NCI-H2171 treated with DMSO at 0.1 percent for 48 hours (cell line): ENCODE measurements at regions not wholly inside any gene's neighbourhood (a gene's known extent, or its start where the extent isn't known, plus 50 kb on each side); places are given as distances from the start of the nearest gene placed in this dataset.
A peak's percentile ranks its signal among the peaks of the same experiment; 100 is the strongest.
"Not testable (repeated sequence)": the region's sequence is repeated elsewhere in the genome, so short reads cannot be mapped to it uniquely, and the experiment has no call there.

Experiments used
- DNase-seq: peaks from one replicate; lab custom pipeline; 2025; lab: John Stamatoyannopoulos, UW

DNA sequence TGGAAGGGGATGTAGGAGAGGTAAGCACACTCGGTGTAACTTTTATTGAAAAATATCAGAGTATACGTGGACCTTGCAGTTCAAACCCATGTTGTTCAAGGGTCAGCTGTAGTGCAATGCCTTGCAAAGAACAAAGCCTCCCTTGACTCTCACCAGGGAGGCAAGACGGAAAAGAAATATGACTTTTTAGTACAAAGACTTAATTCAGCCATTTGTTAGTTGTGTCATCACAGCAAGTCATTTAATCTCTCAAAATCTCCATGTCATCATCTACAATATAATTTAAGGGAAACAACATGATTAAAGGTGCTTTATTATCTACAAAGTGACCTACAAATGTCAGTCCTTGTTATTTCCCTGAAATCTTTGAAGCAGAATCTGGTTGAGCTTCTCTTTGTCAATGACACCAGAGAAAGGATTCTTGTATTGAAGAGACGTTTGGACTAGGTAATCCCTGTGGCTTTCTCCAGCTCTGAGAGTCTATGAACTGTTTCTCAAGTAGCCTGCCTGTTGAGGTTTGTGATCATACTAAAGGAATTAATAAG lies 502.8 kb downstream of the REEP3 start:
- DNase-seq, result no peak

DNA sequence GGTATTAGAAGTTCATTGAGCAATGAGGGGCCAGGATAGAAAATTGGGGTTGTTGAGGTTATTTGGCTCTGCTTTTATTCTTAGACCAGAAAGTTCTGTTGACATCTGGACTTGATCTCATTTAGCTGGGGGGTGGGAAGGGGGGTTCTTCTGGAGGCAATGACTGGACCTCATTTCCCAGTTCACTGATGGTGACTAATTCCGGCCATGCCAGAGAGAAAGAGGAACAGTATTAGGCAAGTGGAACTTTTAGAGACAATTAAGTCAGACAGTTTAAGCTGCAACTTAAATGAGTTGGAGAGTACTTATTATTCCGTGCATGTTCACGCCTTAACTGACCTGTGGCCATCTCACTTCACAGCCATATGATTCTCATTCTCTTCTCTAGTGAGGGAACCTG lies 512.5 kb downstream of the REEP3 start:
- no peak for DNase-seq

DNA sequence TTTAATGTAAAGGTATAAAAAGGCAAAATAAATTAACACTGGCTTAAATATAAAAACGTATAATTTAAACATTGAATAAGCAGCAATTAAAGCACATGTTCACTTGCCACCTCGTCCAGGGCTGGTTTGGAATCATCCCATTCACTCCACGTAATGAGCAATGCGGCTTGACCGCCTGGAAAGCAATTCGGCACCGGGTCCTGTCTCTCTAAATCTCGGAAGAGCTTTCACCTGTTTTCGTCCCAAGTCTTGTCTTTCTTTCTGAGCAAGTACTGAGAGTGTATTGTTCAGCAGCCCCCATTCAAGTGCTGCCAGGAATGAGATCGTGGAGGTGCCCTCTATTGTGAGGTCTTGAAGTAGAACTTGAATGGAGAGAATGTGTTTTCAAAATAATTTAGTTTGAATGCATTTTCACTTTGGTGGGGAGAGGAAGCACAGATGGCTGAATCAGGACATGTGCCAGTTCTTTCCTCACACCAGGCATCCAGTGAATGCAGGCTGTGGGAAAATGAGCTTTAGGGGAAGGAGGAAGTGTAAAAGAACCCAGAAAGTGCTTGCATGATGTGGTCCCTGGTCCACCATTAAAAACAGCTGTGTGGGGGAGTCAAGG lies 515.2 kb downstream of the REEP3 start:
- DNase-seq, result peak; percentile 11

DNA sequence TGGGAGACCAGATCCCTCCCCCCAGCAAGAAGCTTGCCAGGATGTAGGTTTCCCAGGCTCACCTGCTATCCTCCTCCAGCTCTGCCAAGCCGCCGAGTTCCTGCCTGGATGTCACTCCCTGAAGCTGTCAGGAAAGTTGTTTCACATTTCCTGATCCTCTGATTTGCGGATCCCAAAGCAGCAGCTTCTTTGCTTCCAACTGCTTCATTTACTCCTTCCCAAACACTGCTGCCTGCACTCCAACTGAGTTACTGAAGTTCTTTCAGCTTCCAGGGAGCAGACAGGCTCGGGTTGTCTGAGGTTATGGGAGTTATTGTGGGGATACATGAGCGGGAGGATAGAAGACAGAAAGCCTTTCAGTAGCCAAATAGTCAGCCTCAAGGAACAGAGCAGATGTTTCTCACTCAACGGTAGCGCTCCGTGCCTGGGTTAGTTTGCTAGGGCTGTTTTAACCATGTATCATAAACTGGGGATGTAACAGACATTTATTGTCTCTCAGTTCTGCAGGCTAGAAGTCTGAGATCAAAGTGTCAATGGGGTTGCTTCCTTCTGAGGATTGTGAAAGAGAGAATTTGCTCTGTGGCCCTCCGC lies 516.0 kb downstream of the REEP3 start:
- no peak for DNase-seq

DNA sequence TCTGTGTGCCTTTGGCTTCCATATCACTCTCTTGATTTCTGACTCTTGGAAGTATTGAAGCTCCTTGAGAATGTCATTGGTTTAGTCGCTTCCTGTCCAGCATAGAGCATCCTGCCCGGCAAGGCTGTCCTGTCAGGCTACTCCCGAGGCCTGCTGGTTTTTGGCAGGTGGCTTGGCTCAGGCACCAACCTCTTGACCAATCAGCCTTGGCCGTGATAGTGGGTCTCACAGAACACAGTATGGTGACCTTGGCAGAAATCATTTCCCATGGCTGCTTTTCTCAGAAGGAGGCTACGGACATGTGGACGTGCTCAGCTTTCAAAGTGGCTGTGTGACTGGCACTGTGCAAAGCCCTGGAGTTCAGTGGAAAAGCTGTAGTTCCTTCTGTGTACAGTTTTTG lies 516.9 kb downstream of the REEP3 start:
- no peak for DNase-seq

DNA sequence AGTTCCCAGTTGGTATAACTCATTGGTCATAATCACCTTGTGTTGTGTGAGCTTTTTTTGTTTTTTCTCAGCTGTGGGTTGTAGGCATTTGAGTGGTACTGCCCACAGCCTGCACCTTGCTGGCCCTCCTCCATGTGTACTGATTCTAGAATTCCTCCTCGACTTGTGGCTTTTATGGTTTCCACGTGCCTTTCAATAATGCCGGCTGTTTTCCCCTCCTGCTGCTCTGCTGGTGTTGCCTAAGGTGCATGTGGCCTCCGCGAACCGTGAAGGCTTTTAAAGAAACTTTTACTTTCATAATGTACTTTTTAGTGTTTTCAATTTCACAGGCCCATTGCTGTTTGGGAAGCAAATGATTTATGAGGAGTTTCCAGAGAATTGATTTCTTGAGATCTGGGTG lies 518.0 kb downstream of the REEP3 start:
- no peak for DNase-seq

DNA sequence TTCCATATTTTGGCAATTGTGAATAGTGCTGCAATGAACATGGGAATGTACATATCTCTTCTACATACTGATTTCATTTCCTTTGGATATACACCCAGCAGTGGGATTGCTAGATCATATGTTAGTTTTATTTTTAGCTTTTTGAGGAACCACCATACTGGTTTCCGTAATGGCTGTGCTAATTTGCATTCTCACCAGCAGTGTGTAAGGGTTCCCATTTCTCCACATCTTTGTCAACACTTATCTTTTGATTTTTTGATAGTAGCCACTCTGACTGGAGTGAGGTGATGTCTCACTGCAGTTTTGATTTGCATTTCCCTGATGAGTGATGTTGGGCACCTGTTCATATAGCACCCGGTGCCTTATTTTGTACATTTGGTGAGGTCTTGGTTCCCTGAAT lies 519.6 kb downstream of the REEP3 start:
- no peak for DNase-seq

DNA sequence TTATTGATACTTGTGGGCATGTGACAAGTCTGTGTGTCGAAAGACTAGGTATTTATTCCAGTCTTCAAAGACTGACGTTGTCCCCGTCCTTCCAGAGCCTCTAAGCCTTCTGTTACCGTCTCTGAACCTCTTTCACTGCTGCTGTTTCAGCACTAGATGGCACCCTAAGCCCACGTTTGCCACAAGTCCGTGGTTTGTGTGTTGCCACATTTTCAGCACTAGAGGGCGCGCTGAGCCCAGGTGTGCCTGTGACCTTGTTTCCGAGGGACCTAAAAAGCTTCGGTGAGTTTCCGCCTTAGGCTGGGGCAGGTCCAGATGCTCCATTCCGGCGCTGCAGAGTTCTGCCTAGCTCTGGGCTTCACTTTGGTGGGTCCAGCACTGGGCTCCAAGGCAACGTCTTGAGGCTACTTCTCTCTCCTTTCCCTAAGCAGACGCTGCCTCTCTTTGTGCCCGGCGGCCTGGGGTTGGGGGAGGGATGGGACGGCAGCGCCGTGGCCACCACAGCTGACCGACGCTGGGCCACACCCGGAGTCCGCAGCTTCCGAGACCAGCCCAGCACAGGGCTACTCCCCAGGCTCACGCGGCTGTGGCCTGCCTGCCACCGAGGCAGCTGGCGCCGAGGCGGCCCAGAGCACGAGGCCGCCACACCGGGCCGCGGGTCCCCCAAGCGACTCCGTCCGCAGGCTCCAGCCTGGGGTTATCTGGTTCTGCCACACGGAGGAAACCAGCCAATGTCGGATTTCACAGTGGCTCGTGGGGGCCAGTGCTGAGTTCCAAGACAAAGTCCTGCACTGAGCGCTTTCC lies 520.2 kb downstream of the REEP3 start:
- peak; percentile 69 for DNase-seq

DNA sequence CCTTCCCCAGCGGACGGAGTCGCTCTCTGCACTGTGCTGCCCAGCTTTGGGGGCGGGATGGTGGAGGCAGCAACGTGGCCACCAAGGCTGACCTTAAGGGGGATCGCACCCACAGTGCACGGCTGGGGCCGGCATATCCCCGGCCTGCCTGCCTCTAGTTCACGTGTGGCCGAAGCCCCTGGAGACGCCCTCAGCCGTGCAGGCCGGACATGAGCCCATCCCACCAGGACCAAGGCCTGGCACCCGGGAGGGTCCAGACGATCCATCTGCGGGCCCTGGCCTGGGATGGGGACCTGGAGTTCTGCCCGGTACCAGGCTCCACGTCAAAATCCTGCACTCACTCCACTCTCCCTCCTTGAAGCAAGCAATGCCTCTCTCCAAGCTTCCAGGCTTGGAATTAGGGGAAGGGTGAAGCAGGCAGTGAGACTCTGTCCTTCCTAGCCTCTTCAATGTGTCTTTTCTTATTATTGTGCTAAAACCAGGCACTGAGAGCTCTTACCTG lies 520.8 kb downstream of the REEP3 start:
- DNase-seq, result no peak

DNA sequence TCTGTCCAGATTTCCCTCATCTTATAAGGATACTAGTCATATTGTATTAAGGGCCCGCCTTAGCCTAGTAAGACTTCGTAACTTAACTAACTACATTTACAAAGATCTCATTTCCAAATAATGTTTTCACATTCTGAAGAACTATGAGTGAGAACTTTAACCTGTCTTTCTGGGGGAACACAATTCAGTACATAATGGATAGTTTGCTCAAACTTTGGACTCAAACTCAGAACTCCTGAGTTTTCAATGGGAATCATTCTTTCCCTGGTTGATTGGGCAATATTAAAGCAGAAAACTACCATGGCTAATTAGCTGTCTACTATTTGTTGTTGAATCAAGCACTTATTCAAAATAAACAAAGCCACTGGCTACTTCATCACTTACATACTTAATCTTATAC lies 522.9 kb downstream of the REEP3 start:
- DNase-seq, result no peak

DNA sequence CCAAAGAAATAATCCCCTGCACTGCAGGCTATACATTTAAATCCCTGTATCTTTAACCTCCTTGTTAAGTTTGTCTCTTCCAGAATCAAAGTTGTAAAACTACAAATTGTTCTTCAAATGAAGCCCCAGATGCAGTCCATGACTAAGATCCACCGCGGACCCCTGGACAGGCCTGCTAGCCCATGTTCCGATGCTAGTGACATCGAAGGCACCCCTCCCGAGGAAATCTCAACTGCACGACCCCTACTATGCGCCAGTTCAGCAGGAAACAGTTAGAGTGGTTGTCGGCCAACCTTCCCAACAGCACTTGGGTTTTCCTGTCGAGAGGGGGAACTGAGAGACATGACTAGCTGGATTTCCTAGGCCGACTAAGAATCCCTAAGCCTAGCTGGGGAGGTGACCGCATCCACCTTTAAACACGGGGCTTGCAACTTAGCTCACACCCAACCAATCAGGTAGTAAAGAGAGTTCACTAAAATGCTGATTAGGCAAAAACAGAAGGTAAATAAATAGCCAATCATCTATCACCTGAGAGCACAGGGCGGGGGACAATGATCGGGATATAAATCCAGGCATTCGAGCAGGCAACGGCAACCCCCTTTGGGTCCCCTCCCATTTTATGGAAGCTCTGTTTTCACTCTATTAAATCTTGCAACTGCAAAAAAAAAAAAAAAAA lies 523.9 kb downstream of the REEP3 start:
- DNase-seq, result not testable (repeated sequence)

DNA sequence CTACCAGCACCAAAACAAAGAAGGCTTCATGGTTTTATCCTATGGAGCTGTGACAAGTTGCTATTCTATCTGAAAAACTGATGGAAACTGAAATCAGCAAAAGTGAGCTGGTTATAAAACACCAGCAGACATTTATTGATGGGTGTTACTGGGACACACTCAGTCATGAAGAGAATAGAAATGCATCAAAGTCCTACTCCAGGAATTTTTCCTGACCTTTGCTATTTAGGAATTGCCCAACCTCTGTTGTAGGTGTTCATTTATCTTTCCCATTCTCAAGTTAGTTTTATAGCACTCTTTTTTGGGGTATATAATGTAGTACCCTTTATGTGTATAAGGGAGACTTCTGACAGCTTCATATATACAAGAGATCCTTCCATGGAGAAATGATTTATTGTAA lies 533.2 kb downstream of the REEP3 start:
- DNase-seq, result no peak

DNA sequence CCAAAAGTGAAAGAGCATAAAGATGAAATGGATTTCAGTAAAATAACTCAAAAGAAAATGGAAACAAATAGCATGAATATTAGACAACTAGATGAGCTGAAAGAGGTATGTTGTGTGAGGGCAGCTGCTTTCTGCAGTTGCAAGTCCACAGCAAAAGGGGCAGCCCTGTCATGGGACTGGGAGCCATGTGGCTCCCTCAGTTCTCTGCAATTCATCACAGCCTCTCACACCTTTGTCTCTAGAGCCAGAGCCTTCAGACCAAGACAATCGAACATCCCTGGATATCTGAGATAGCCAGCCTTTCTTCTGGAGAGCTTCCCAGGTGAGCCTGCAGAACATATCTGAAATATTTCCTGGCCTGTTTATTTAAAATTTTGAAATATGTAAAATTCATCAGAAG lies 538.7 kb downstream of the REEP3 start:
- no peak for DNase-seq

DNA sequence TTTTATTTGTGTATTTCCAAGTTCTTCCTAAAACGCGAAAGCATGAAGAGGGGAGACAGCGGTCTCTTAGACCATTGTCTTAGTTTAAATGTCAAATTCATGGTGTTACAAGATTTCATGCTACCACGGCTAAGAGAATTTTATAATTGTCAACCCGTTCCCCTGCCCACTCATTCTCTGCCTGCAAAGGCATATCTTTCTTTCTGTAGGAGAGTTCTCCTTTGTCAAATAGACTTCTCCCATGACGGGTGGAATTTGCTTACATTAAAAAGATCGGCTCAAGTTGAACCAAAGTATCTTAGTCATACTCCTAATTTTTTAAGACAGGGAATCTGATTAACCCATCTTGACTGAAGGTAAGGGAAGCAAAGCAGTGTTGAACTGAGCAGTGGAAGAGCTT lies 539.2 kb downstream of the REEP3 start:
- DNase-seq, result no peak

DNA sequence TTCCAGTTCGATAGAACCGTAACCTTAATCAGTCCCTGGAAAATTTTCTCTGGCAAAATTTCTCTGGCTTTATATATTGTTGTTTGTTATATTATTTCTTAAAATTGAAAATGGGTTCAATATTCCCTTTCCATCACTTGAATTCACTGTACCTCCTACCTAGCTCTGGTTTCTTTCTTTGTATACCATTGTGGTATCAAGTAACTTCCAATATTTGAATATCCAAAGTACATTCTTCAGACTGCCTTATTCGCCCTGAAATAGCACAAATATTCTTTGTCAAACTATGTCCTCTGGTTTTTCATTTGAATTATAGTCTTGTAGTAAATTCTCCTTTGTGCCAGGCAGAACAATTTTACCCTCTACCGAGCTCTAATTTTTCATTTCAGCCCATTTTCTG lies 541.6 kb downstream of the REEP3 start:
- DNase-seq, result no peak

DNA sequence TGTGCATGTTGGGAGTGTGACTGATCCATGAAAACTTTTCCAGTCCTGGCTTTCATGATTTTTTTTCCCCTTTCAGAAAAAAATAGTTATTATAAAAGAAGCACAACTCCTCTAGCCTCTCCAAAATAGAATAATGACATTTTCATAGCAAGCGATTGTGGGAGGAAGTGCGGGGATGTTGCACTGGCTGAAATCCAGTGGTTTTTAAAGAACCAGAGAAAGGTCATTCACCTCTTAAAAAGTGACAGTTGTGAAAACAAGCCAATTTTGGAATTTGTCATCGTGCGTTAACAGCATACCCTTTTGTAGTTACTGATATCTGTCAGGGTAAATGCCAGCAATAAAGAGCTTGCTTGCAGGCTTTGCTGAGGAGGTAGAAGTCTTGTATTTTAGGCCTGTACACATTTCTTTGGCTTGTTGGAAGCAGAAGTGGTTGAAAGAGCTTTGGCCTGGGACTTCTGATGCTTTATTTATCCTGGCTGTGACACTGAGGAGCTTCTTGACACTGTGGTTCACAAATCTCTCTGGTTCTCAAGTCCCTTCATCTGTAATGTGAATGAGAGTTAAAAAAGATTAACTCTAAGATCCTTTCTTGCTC lies 545.9 kb downstream of the REEP3 start:
- DNase-seq, result no peak

DNA sequence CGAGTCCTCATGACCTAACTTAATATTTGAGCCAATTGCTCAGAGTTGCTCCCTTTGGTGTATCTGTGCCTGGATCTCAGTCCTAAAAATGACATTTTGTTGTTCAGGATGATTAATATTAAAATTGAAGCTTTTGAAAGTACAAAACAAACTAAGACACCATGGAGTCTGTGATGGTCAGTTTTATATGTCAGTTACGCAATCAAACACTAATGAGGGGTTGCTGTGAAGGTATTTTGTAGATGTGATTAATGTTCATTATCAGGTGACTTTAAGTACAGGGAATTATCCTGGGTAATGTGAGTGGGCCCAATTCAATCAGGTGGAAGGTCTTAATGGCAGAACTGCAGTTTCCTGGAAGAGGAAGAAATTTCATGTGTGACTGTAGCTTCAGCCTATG lies 546.7 kb downstream of the REEP3 start:
- no peak for DNase-seq

DNA sequence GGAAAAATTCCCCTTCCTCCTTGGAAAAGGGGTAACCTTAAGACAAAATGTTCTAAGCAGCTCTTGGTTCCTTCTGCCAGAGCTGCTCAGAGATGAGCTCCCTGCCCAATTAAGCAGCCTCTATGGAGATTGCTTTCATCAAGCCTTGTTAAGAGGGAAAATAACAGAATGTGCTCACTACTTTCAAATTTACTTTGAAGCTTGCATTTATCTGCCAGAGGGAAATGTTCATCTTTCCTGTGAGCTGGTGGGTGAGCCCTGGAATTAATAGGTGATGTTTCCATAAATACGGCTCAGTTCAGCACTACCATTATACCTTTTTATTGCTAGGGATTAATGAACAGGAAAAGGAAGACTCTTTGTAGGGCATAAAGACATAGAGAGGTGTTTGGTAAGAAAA lies 549.0 kb downstream of the REEP3 start:
- no peak for DNase-seq

DNA sequence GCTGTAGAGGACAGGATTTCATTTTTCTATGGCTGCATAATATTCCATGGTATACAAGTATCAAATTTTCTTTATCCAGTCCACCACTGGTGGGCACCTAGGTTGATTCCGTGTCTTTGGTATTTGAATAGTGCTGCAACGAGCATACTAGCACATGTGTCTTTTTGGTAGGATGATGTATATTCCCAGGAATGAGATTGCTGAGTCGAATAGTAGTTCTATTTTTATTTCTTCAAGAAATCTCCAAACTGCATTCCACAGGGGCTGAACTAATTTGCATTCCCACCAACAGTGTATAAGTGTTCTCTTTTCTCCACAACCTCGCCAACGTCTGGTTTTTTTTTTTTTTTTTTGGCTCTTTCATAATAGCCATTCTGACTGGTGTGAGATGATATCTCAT lies 550.0 kb downstream of the REEP3 start:
- DNase-seq, result no peak

DNA sequence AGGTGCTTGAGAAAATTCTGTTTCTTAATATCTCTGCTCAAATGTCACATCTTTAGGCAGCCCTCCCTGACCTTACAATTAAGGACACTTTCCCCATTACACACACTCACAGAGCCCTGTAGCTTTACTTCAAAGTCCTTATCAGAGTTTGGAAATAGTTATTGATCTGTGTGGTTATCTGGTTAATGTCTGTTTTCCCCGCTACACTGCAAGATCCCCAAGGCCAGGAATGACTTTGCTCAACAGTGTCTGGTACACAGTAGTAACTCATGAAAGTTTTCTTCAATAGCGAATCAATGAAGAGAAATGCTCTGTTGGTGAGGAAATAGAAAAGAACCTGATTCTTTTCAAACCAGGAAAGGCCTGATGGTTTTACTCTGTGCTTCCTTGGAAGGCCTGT lies 554.4 kb downstream of the REEP3 start:
- DNase-seq, result no peak

DNA sequence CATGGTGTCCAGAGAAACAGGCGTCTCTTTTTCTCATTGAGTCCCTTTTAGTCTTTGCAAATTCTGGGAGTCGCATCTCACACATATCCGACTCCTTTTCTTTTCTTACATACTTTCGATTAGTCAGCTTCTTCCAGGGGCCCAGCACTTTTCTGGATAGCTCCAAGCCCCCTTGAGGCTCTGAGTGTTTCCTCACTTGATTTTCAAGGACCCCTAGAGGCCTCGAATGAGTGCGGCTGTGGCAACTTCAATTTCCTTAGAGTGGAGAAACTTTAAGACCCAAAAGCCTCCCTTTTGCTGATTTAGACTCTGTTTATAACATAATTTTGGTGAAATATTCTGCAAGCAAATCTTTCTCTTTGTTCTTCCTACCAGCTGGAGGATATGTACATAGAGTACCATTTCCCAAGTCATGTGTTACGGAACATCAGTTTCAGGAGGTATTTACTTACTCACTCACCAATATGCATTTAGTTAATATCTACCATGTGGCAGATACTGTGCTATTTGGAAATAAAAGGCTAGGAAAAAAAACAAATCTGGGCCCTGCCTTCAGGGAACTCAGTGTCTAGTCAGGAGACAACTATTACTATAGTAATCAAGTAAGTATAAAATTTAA lies 555.2 kb downstream of the REEP3 start:
- DNase-seq, result no peak

DNA sequence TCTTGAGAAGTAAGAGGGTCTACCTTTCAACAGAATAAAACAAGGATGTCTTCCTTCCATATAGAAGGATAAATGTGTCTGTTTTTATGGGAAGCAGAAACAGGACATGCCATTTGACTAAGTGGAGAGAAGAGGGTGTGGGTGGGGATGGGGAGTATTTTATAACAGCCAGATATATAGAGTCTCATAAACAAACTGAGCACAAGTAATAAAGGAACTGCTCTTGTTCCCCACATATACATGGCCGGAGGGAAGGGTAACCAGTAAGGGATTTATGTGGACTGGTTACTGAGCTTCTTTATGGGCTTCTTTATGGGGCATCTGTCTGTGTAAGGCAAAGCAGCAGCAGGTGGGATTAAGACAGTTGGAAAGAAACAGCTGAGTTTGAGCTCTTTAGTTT lies 558.1 kb downstream of the REEP3 start:
- DNase-seq, result no peak
